Calu3 (cell line): ENCODE measurements at regions not wholly inside any gene's neighbourhood (a gene's known extent, or its start where the extent isn't known, plus 50 kb on each side); places are given as distances from the start of the nearest gene placed in this dataset.

Experiments
- BruUV-seq: library from RNA; stranded (reverse); fragments of 400-500 nt; replicated peaks from 2 replicates; lab custom pipeline; 2021; lab: Mats Ljungman, UMichigan
- CTCF ChIA-PET: fragments of 300-600 bp; sonication (Branson Sonifier 250); formaldehyde crosslinking; loops from one replicate; lab custom pipeline; 2022; ENCODE audit warnings: antibody characterized with exemption; lab: Charles Lee
- DNase-seq: peaks from one replicate; pipeline ENCODE4 v3.0.0; 2022
- H3K27ac Mint-ChIP-seq: one replicate; pipeline ENCODE4 v1.8.0; 2022; ENCODE audit warnings: mixed read lengths; ENCODE audit not compliant: unreplicated experiment
- H3K27me3 Mint-ChIP-seq: one replicate; pipeline ENCODE4 v1.8.0; 2022; ENCODE audit warnings: mixed read lengths; ENCODE audit not compliant: unreplicated experiment
- H3K36me3 Mint-ChIP-seq: one replicate; pipeline ENCODE4 v1.8.0; 2022; ENCODE audit warnings: mild to moderate bottlenecking, moderate library complexity, mixed read lengths; ENCODE audit not compliant: insufficient read depth, unreplicated experiment
- H3K4me1 Mint-ChIP-seq: one replicate; pipeline ENCODE4 v1.8.0; 2022; ENCODE audit warnings: mild to moderate bottlenecking, low read depth, mixed read lengths; ENCODE audit not compliant: unreplicated experiment
- H3K4me3 Mint-ChIP-seq: one replicate; pipeline ENCODE4 v1.8.0; 2022; ENCODE audit warnings: mild to moderate bottlenecking, low read depth, moderate library complexity, mixed read lengths; ENCODE audit not compliant: unreplicated experiment
- H3K9me3 Mint-ChIP-seq: one replicate; pipeline ENCODE4 v1.8.0; 2022; ENCODE audit warnings: low read depth, mixed read lengths; ENCODE audit not compliant: unreplicated experiment
- intact Hi-C: fragments of 100-400 bp; cut with micrococcal nuclease; formaldehyde crosslinking; loops from one replicate; pipeline ENCODE4 v1.10.0; 2022; ENCODE audit not compliant: unreplicated experiment
- TF ChIP-seq, protein P1 (sequence below): fragments of 200-600 bp; IDR thresholded peaks from one replicate; pipeline ENCODE4 v1.8.0; 2022; ENCODE audit warnings: antibody characterized with exemption; ENCODE audit not compliant: unreplicated experiment

DNA sequence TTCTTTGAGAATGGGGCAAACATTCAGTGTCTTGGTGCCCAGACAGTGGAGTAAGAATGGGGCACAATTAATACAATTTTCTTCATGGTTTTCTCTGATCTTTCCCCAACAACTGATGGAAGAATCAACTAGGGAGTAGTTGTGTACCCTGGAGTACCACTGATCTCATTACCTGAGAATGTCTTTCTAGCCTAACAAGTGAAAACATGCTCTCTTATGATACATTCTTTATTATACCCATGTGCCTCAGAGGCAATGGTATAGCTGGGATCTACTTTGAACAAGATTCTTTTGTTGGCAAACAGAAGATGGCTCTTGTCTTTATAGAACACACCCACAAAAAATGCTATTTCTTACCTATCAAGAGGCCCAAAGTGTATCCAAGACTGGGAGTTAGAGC is 250.6 kb upstream of the CMC1 start:
- intact Hi-C loops, result no loop called here
- CTCF ChIA-PET, result no interaction called here
- H3K27me3 Mint-ChIP-seq, result no peaks in the 10 kb centered on the region
- BruUV-seq, result no TSS peak
- TF ChIP-seq, protein P1, sequence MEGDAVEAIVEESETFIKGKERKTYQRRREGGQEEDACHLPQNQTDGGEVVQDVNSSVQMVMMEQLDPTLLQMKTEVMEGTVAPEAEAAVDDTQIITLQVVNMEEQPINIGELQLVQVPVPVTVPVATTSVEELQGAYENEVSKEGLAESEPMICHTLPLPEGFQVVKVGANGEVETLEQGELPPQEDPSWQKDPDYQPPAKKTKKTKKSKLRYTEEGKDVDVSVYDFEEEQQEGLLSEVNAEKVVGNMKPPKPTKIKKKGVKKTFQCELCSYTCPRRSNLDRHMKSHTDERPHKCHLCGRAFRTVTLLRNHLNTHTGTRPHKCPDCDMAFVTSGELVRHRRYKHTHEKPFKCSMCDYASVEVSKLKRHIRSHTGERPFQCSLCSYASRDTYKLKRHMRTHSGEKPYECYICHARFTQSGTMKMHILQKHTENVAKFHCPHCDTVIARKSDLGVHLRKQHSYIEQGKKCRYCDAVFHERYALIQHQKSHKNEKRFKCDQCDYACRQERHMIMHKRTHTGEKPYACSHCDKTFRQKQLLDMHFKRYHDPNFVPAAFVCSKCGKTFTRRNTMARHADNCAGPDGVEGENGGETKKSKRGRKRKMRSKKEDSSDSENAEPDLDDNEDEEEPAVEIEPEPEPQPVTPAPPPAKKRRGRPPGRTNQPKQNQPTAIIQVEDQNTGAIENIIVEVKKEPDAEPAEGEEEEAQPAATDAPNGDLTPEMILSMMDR, result no peak
- H3K9me3 Mint-ChIP-seq, result no peaks in the 10 kb centered on the region
- H3K36me3 Mint-ChIP-seq, result no peaks in the 10 kb centered on the region
- no peak for DNase-seq
- H3K4me3 Mint-ChIP-seq, result no peak overlapping the region
- H3K4me1 Mint-ChIP-seq, result no peaks in the 10 kb centered on the region
- no peak overlapping the region for H3K27ac Mint-ChIP-seq

DNA sequence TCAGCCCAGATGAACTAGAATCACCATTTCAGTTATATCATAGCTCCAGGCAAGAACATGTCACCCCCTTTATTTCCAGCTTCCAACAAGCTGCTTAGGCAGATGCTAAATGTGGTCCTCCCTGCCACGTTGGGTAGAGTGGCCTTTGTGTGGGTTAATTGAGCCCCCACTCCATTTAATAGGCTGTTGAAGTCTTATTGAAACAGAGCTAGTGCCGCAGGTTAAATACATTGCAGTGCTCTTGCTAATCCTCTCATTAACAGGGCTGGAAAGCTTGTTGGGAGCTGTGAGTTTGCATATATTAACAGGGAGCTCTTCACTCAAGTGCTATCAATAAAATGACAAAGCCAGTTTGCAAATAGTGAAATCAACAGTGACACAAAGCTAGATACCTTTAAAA is 248.4 kb upstream of the CMC1 start:
- Mint-ChIP-seq H3K4me3 (no peak overlapping the region), H3K36me3 (no peaks in the 10 kb centered on the region), H3K9me3 (peaks cover 2% of the 10 kb centered on the region), H3K27ac (no peak overlapping the region), H3K4me1 (no peaks in the 10 kb centered on the region), H3K27me3 (no peaks in the 10 kb centered on the region)
- intact Hi-C loops, result no loop called here
- CTCF ChIA-PET, result no interaction called here
- TF ChIP-seq, protein P1, result no peak
- no TSS peak for BruUV-seq
- DNase-seq, result no peak

DNA sequence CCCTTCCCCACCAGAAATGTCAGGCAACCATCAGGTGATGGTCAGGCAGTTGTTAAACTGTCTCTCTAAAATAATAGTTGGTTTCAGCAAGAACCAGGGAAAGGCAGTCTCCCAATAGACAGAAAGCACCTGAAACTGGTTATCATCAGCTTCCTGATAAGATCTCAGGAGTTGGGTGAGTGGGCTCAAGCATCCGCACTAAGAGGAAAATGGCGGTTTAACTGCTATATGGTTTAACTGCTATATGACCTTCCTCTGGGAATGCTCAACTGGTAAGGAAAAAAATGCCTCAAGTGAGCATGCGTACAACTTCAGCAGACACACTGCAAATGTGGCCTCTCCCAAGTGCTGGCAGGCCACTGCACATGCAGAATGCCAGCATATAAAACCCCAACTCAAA is 240.8 kb upstream of the CMC1 start:
- TF ChIP-seq, protein P1, result no peak
- Mint-ChIP-seq H3K9me3 (peaks cover 10% of the 10 kb centered on the region), H3K4me1 (no peaks in the 10 kb centered on the region), H3K36me3 (no peaks in the 10 kb centered on the region), H3K27ac (no peak overlapping the region), H3K27me3 (no peaks in the 10 kb centered on the region), H3K4me3 (no peak overlapping the region)
- intact Hi-C loops, result no loop called here
- BruUV-seq, result no TSS peak
- DNase-seq, result no peak
- CTCF ChIA-PET, result no interaction called here

DNA sequence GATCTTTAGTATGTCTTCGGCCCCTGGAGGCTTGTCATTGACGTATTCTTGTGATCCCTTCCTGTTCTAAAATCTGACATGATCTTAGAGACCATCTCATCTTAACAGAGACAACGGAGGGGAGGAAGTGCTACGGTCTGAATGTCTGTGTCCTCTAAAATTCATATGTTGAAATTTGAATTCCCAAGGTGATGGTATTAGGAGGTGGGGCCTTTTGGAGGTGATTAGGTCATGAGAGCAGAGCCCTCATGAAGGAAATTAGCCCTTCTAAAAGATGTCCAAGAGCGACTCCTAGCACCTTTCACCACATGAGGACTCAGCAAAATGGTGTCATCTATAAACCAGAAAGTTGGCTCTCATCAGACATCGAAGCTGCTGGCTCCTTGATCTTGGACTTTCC is 233.2 kb upstream of the CMC1 start:
- no peak overlapping the region for H3K27ac Mint-ChIP-seq
- no peak overlapping the region for H3K4me3 Mint-ChIP-seq
- H3K4me1 Mint-ChIP-seq, result no peaks in the 10 kb centered on the region
- no peaks in the 10 kb centered on the region for H3K27me3 Mint-ChIP-seq
- peaks cover 3% of the 10 kb centered on the region for H3K9me3 Mint-ChIP-seq
- intact Hi-C loops, result no loop called here
- TF ChIP-seq, protein P1, result no peak
- DNase-seq, result no peak
- H3K36me3 Mint-ChIP-seq, result no peaks in the 10 kb centered on the region
- no TSS peak for BruUV-seq
- CTCF ChIA-PET, result no interaction called here
